MM.1S (cell line): ENCODE measurements at regions not wholly inside any gene's neighbourhood (a gene's known extent, or its start where the extent isn't known, plus 50 kb on each side); places are given as distances from the start of the nearest gene placed in this dataset.

Experiments used
- DNase-seq: peaks from one replicate; pipeline ENCODE4 v3.0.0-alpha.2; 2015
- H2AFZ ChIP-seq: fragments of 300-600 bp; sonication (generic); 2 replicates; pipeline ENCODE4 v1.6.0; 2016; ENCODE audit warnings: antibody characterized with exemption, low read length
- H3F3A ChIP-seq: fragments of 300-600 bp; sonication (generic); 2 replicates; pipeline ENCODE4 v1.6.1; 2016; ENCODE audit warnings: mild to moderate bottlenecking, antibody characterized with exemption, low read length, moderate library complexity, mixed read lengths; ENCODE audit not compliant: insufficient read depth
- H3K27ac ChIP-seq: fragments of 300-600 bp; sonication (generic); 2 replicates; pipeline ENCODE4 v1.5.1; 2016; ENCODE audit warnings: mild to moderate bottlenecking, low read length
- H3K27me3 ChIP-seq: fragments of 300-600 bp; sonication (generic); replicated peaks from 2 replicates; pipeline ENCODE4 v1.6.0; 2016; ENCODE audit warnings: low read length; ENCODE audit not compliant: insufficient read depth
- H3K36me3 ChIP-seq: fragments of 300-600 bp; sonication (generic); replicated peaks from 2 replicates; pipeline ENCODE4 v1.6.1; 2016; ENCODE audit warnings: mild to moderate bottlenecking, low read length, mixed read lengths; ENCODE audit not compliant: insufficient read depth
- H3K4me1 ChIP-seq: fragments of 300-600 bp; sonication (generic); 2 replicates; pipeline ENCODE4 v1.6.1; 2016; ENCODE audit warnings: low read length, mixed read lengths
- H3K4me2 ChIP-seq: fragments of 300-600 bp; sonication (generic); 2 replicates; pipeline ENCODE4 v1.6.0; 2016; ENCODE audit warnings: low read depth, low read length
- H3K4me3 ChIP-seq: fragments of 300-600 bp; sonication (generic); 2 replicates; pipeline ENCODE4 v1.5.1; 2016; ENCODE audit warnings: low read length, mixed read lengths
- H3K79me2 ChIP-seq: fragments of 300-600 bp; sonication (generic); 2 replicates; pipeline ENCODE4 v1.6.1; 2016; ENCODE audit warnings: mixed run types, low read length, mixed read lengths
- H3K9ac ChIP-seq: fragments of 300-600 bp; sonication (generic); 2 replicates; pipeline ENCODE4 v1.6.1; 2016; ENCODE audit warnings: low read length, mixed read lengths
- H3K9me2 ChIP-seq: fragments of 300-600 bp; sonication (generic); replicated peaks from 2 replicates; pipeline ENCODE4 v1.6.1; 2016; ENCODE audit warnings: mild to moderate bottlenecking, low read length, mixed read lengths; ENCODE audit not compliant: insufficient read depth
- H3K9me3 ChIP-seq: fragments of 300-600 bp; sonication (generic); replicated peaks from 2 replicates; pipeline ENCODE4 v1.6.1; 2016; ENCODE audit warnings: mild to moderate bottlenecking, low read length, mixed read lengths; ENCODE audit not compliant: insufficient read depth
- H4K20me1 ChIP-seq: fragments of 300-600 bp; sonication (generic); 2 replicates; pipeline ENCODE4 v1.6.1; 2016; ENCODE audit warnings: mild to moderate bottlenecking, low read length, moderate library complexity, mixed read lengths; ENCODE audit not compliant: insufficient read depth
- CTCF ChIP-seq: fragments of 300-600 bp; sonication (generic); IDR thresholded peaks from 2 replicates; pipeline ENCODE4 v1.5.1; 2016; ENCODE audit warnings: antibody characterized with exemption, low read length, mixed read lengths
- EZH2 ChIP-seq: fragments of 300-600 bp; sonication (generic); optimal IDR thresholded peaks from 2 replicates; pipeline ENCODE3; 2017; ENCODE audit warnings: low read depth, mild to moderate bottlenecking, antibody characterized with exemption, low read length, mixed read lengths
- EZH2phosphoT487 ChIP-seq: fragments of 300-600 bp; sonication (generic); IDR thresholded peaks from 2 replicates; pipeline ENCODE4 v1.6.1; 2018; ENCODE audit warnings: antibody characterized with exemption, low read length

- Histone ChIP-seq H3K9ac (no peak overlapping the region), H3K9me3 (no peaks in the 10 kb centered on the region), H3K36me3 (no peaks in the 10 kb centered on the region), H3K9me2 (no peaks in the 10 kb centered on the region), H3K4me3 (no peak overlapping the region), H3K27me3 (no peaks in the 10 kb centered on the region), H3K27ac (no peak overlapping the region), H3K4me2 (no peak overlapping the region), H4K20me1 (no peaks in the 10 kb centered on the region), H3F3A (no peaks in the 10 kb centered on the region), H3K79me2 (no peaks in the 10 kb centered on the region), H2AFZ (no peak overlapping the region), H3K4me1 (no peaks in the 10 kb centered on the region)
- DNase-seq: no peak
- TF ChIP-seq CTCF: no peak
- TF ChIP-seq EZH2: no peak
- no peak for TF ChIP-seq EZH2phosphoT487
Observed at GRCh38 chr4:129578336-129578735, 482.4 kb downstream of the C4orf33 start.

- Histone ChIP-seq H3K79me2 (no peaks in the 10 kb centered on the region), H3K4me3 (no peak overlapping the region), H3K36me3 (no peaks in the 10 kb centered on the region), H3K27ac (no peak overlapping the region), H3K9ac (no peak overlapping the region), H3K9me3 (no peaks in the 10 kb centered on the region), H3K9me2 (no peaks in the 10 kb centered on the region), H3K4me1 (no peaks in the 10 kb centered on the region), H3K27me3 (no peaks in the 10 kb centered on the region), H2AFZ (no peak overlapping the region), H3F3A (no peaks in the 10 kb centered on the region), H3K4me2 (no peak overlapping the region), H4K20me1 (no peaks in the 10 kb centered on the region)
- DNase-seq: no peak
- TF ChIP-seq EZH2: no peak
- TF ChIP-seq CTCF: no peak
- no peak for TF ChIP-seq EZH2phosphoT487
Observed at GRCh38 chr4:129581305-129581704, 485.4 kb downstream of the C4orf33 start.

GRCh38 chr4:129583868-129584267 lies 487.9 kb downstream of the C4orf33 start:
- H3K4me2 ChIP-seq: no peak overlapping the region
- TF ChIP-seq EZH2phosphoT487 (no peak), EZH2 (no peak)
- no peak overlapping the region for H2AFZ ChIP-seq
- no peaks in the 10 kb centered on the region for H3K36me3 ChIP-seq
- no peak overlapping the region for H3K4me3 ChIP-seq
- no peak overlapping the region for H3K9ac ChIP-seq
- H3K27ac ChIP-seq: no peak overlapping the region
- H3K4me1 ChIP-seq: no peaks in the 10 kb centered on the region
- H4K20me1 ChIP-seq: no peaks in the 10 kb centered on the region
- no peak for DNase-seq
- no peaks in the 10 kb centered on the region for H3K79me2 ChIP-seq
- H3K9me2 ChIP-seq: no peaks in the 10 kb centered on the region
- no peaks in the 10 kb centered on the region for H3F3A ChIP-seq
- no peaks in the 10 kb centered on the region for H3K27me3 ChIP-seq
- H3K9me3 ChIP-seq: no peaks in the 10 kb centered on the region

GRCh38 chr4:129598582-129598981 lies 502.6 kb downstream of the C4orf33 start:
- no peak overlapping the region for H3K4me2 ChIP-seq

More at GRCh38 chr4:129598582-129598981, 502.6 kb downstream of the C4orf33 start:
- H3K9me2 ChIP-seq: no peaks in the 10 kb centered on the region
- no peaks in the 10 kb centered on the region for H3K79me2 ChIP-seq
- H3K4me1 ChIP-seq: no peaks in the 10 kb centered on the region
- no peaks in the 10 kb centered on the region for H3K27me3 ChIP-seq
- no peaks in the 10 kb centered on the region for H3F3A ChIP-seq
- no peak for DNase-seq
- no peaks in the 10 kb centered on the region for H3K36me3 ChIP-seq
- H4K20me1 ChIP-seq: no peaks in the 10 kb centered on the region
- no peak overlapping the region for H3K27ac ChIP-seq
- no peak overlapping the region for H3K9ac ChIP-seq
- H3K9me3 ChIP-seq: no peaks in the 10 kb centered on the region
- H2AFZ ChIP-seq: no peak overlapping the region
- no peak for TF ChIP-seq CTCF
- TF ChIP-seq EZH2: no peak
- TF ChIP-seq EZH2phosphoT487: no peak
- H3K4me3 ChIP-seq: no peak overlapping the region
